ENCODE measurements at regions not wholly inside any gene's neighbourhood (a gene's known extent, or its start where the extent isn't known, plus 50 kb on each side); places are given as distances from the start of the nearest gene placed in this dataset.

DNA sequence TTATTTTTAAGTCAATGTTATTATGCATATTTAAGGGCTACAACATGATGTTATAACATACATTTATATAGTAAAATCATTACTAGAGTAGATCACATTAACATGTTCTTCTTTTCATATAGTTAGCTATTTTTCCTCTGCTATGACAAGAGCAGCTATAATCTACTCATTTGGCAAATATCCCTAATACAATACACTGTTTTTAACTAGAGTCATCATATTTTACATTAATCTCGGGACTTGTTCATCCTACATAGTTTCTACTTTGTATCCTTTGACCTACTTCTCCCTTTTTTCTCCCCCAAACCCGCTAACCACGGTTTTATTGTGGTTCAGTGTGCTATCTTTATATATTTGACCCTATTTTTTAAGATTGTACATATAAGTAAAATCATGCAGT, 249.0 kb downstream of the EPM2A start:
- no peak for DNase-seq (ENCODE audit: low spot score)

DNA sequence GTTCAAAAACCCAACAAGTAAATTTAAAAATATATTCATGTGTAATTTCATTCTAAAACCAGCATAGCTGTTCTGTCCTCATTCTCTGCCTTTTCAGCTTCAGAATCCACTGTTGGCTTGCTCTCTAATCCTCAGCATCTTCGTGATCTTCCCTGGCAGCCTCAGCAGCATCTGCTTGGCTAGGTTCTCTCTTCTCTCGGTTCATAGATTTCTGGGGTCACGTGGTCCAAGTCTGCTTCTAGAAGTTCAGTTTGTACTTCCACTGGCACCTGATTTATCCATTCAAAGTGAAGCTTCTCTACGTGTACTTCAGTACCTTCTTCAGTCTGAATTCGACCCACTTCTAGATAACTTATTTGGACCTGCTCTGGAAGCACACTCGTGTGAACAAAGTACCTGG, 245.7 kb downstream of the EPM2A start:
- no peak for DNase-seq (ENCODE audit: low spot score)

- DNase-seq (ENCODE audit: low spot score) = no peak
Observed at GRCh38 chr6:145490068-145490467, 245.3 kb downstream of the EPM2A start.

DNA sequence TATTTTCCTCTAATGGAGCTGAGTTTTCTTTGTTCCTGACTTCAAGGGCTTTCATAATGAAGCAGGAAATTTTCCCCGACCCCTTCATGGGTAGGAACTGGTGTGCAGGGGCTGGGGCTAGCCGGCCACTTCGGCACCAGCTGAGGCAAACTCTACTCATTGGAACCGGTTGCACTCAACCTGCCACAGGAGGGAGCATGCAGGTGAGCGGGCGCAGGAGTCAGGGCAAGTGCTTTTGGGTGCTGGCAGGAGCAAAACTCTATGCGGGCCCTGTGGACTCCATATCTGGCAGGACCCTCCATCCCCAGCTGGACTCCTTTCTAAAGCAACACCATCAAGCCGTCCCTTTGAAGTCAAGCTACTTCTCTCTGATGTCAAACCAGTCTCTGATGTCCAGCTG, 244.2 kb downstream of the EPM2A start:
- no peak for DNase-seq (ENCODE audit: low spot score)

DNA sequence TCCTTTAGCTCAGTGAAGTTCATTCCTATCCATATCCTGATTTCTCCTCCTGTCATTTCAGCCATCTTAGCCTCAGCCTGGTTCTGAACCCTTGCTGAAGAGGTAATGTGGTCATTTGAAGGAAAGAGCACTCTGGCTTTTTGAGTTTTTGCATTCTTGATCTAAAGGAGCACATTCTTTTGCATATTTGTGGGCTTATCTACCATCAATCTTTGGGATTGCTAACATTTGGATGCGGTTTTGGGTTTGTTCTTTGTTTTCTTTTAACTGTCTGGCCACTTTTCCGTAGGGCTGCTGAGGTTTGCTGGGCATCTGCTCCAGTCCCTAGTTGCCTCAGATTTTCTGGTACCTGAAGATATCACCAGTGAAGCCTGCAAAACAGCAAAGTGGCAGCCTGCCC, 238.3 kb downstream of the EPM2A start:
- no peak for DNase-seq (ENCODE audit: low spot score)

- DNase-seq (ENCODE audit: low spot score) = no peak
Observed at GRCh38 chr6:145498425-145498824, 236.9 kb downstream of the EPM2A start.

- DNase-seq (ENCODE audit: low spot score) = no peak
Observed at GRCh38 chr6:145502416-145502815, 232.9 kb downstream of the EPM2A start.

GRCh38 chr6:145506136-145506535, 229.2 kb downstream of the EPM2A start:
- DNase-seq (ENCODE audit: low spot score) = no peak

DNA sequence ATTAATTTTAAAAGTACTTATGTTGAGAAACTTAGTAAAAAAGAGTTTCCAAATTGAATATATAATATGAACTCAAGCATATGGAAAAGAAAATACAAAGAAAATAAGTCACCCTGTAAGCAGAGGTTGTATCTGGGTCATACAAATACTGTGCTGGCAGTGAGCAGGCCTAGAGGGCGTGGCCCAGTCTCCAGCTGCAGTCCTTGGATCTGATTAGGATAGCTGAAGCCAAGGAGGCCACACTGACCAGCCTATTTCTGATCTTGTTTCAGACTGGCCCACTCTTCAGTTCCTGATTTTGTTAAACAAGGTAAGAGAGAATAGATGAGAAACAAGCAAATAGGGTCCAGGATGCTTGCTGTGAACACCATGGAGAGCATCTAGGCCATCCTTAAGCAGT, 228.8 kb downstream of the EPM2A start:
- no peak for DNase-seq (ENCODE audit: low spot score)

- no peak for DNase-seq (ENCODE audit: low spot score)
Observed at GRCh38 chr6:145507239-145507638, 228.1 kb downstream of the EPM2A start.

- DNase-seq (ENCODE audit: low spot score) = no peak
Observed at GRCh38 chr6:145508107-145508506, 227.2 kb downstream of the EPM2A start.

DNA sequence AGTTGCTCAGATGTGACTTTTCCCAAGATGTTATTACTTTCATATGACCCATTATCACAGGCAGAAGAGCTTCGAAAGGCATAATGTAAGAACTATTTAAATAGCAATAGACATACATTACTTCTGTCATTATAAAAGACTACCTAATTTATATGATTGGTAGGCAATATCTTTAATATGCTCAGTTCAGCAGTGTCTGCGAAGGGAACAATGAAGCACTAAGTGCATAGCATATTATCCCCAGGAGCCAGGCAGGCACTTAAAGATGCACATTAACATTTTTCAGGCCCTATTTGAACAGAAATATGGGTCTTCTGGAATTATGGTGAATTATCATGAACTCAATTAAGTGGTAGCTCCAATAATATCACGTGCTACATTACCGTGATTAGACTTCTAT, 217.8 kb downstream of the EPM2A start:
- no peak for DNase-seq (ENCODE audit: low spot score)

GRCh38 chr6:145525038-145525437, 210.3 kb downstream of the EPM2A start:
- no peak for DNase-seq (ENCODE audit: low spot score)

- DNase-seq (ENCODE audit: low spot score) = peak; percentile 32
Observed at GRCh38 chr6:145529582-145529981, 205.7 kb downstream of the EPM2A start.

DNA sequence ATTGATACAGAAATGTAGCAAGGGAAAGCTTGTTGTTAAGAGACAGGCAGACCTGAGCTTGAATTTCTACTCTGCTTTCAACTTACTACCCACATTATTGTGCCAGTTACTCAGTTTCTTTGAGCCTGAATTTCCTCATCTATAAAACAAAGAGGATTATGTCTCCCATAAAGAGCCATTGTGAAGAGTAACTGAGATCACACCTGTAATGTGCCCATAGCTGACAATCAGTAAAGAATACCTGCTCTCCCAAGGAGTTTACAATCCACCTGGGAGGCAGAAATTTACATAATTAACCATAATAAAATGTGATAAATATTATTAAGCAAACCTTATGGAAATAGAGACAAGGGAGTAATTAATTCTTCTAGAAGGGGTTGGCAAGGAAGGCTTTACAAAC, 204.9 kb downstream of the EPM2A start:
- no peak for DNase-seq (ENCODE audit: low spot score)

DNA sequence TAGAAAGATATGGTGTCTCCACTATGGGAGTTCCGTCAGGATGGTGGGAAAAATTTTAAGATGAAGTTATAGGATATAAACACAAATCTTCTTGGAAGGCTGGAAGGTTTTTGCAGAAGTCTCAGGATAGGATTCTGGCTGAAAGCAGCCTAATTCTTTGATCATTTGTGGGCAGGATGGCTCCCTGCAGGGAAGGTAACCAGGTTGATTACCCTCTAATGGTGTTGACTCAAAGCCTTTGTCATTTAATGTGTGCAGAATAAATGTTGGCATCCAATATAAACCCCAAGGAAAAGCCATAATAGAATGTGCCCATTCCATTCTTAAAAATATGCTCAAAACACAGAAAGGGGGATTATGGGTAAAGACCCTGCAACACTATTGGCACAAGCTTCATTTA, 204.3 kb downstream of the EPM2A start:
- no peak for DNase-seq (ENCODE audit: low spot score)

DNA sequence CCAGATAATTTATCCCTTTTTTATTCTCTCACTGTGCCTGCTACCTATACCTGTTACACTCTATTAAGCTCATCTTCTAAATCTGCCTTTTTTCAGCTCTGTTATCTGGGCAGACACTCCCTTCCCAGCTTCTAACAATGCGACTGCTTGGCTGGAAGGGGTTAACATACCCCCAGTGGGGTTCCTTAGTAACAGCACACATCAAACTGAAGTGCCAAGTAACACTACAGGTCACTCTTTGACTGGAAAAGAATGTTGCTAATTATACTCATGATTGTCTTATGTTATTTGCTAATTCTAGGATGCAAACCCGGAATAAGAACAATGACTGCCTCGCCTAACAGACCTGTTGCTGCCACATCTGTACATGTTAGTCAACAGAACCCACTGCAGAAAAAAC, 203.5 kb downstream of the EPM2A start:
- DNase-seq (ENCODE audit: low spot score) = no peak

GRCh38 chr6:145532361-145532760, 203.0 kb downstream of the EPM2A start:
- DNase-seq (ENCODE audit: low spot score) = no peak

DNA sequence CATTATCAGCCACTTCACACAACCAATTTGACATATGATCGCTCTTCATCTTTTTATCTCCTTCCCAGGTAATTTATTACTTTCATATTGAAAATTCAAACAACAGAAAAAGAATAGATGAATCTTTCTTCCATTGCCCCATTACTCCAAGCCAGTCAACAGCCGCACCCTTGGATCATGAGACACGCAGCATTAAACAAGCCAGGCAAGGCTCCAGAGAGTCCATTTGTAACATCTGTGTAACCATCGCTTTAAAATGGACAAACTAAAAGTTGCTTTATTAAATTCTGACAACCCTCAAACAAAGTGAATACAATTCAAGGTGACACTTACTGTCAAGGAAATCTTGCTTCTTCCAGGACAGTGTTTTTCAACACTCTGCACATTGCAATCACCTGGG, 200.3 kb downstream of the EPM2A start:
- no peak for DNase-seq (ENCODE audit: low spot score)

DNA sequence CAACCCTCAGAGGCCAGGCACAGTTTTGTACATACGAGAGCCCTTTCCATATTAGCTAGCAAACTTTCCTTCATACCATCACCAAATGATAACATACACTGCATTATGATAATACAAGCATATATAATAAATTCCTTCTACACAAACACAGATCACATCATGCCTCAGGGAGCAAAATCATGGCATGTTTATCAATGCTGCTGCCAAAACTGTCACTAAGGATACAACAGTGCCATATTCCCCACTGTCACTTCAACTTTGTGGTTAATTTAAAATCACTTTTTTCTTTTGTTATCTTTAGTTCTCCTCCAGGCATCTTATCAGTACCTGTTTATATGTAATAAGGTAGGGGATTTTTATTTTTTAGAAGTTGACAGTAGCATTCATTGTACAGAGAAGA, 196.3 kb downstream of the EPM2A start:
- DNase-seq (ENCODE audit: low spot score) = no peak

GRCh38 chr6:145539831-145540230, 195.5 kb downstream of the EPM2A start:
- no peak for DNase-seq (ENCODE audit: low spot score)

DNA sequence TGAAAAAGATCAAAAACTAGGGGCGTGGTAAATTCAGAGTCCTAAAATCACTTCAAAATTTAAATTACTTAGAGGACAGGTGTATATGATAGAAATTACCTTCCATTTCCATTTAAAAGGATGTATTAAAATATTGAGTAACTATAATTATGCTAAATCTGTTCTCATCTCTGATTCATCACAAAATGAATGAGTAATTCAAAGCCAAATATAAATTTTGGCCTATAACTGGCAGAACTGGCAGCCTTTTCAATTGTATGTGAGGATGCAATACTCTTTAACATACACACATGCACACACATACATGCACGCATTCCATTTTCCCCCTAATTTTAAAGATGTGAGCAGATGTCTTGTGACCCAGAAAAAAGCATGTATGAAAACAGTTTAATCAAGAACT, 194.6 kb downstream of the EPM2A start:
- no peak for DNase-seq (ENCODE audit: low spot score)

- DNase-seq (ENCODE audit: low spot score) = peak; percentile 25
Observed at GRCh38 chr6:145544041-145544440, 191.3 kb downstream of the EPM2A start.

GRCh38 chr6:145544514-145544913, 190.8 kb downstream of the EPM2A start:
- DNase-seq (ENCODE audit: low spot score) = no peak

- no peak for DNase-seq (ENCODE audit: low spot score)
Observed at GRCh38 chr6:145546265-145546664, 189.1 kb downstream of the EPM2A start.

All from COLO829 (cell line).